Neural cell (in vitro differentiated cells): ENCODE measurements at regions not wholly inside any gene's neighbourhood (a gene's known extent, or its start where the extent isn't known, plus 50 kb on each side); places are given as distances from the start of the nearest gene placed in this dataset.

Experiments used
- H2AFZ ChIP-seq: fragments of 200-600, 300-800 bp; sonication (generic), shearing (Covaris generic); 2 replicates; pipeline ENCODE4 v1.6.0; 2014; ENCODE audit warnings: low read depth, mild to moderate bottlenecking, antibody characterized with exemption, low read length, moderate library complexity
- H3F3A ChIP-seq: fragments of 200-600 bp; shearing (Covaris generic); 2 replicates; pipeline ENCODE4 v1.6.1; 2016; ENCODE audit warnings: mild to moderate bottlenecking, moderate library complexity, mixed read lengths, antibody characterized with exemption, low read length; ENCODE audit not compliant: insufficient read depth, poor library complexity, severe bottlenecking
- H3K27ac ChIP-seq: fragments of 200-600, 300-800 bp; sonication (generic), shearing (Covaris generic); 2 replicates; pipeline ENCODE4 v1.5.1; 2014; ENCODE audit warnings: mild to moderate bottlenecking, low read length, moderate library complexity
- H3K27me3 ChIP-seq: fragments of 300-800, 200-600 bp; sonication (generic), shearing (Covaris generic); 2 replicates; pipeline ENCODE4 v1.6.0; 2014; ENCODE audit warnings: mild to moderate bottlenecking, low read depth, low read length, moderate library complexity; ENCODE audit not compliant: insufficient read depth
- H3K36me3 ChIP-seq: fragments of 300-800, 200-600 bp; sonication (generic), shearing (Covaris generic); 2 replicates; pipeline ENCODE4 v1.5.1; 2014; ENCODE audit warnings: mild to moderate bottlenecking, antibody characterized with exemption, low read length, moderate library complexity; ENCODE audit not compliant: insufficient read depth
- H3K4me2 ChIP-seq: fragments of 300-800, 200-600 bp; sonication (generic), shearing (Covaris generic); 2 replicates; pipeline ENCODE4 v1.6.0; 2014; ENCODE audit warnings: mild to moderate bottlenecking, low read length
- H3K4me3 ChIP-seq: fragments of 300-800, 200-600 bp; sonication (generic), shearing (Covaris generic); 2 replicates; pipeline ENCODE4 v1.5.1; 2014; ENCODE audit warnings: mild to moderate bottlenecking, low read length, moderate library complexity
- H3K79me2 ChIP-seq: fragments of 200-600 bp; shearing (Covaris generic); replicated peaks from 2 replicates; pipeline ENCODE4 v1.6.0; 2014; ENCODE audit warnings: mild to moderate bottlenecking, low read length, moderate library complexity; ENCODE audit not compliant: insufficient read depth
- H3K9ac ChIP-seq: fragments of 300-800, 200-600 bp; sonication (generic), shearing (Covaris generic); 2 replicates; pipeline ENCODE4 v1.6.1; 2016; ENCODE audit warnings: mild to moderate bottlenecking, low read length, mixed read lengths
- H3K9me2 ChIP-seq: fragments of 200-600 bp; shearing (Covaris generic); 2 replicates; pipeline ENCODE4 v1.6.1; 2016; ENCODE audit warnings: mild to moderate bottlenecking, low read length, mixed read lengths; ENCODE audit not compliant: insufficient read depth
- H3K9me3 ChIP-seq: fragments of 200-600, 300-800 bp; sonication (generic), shearing (Covaris generic); 2 replicates; pipeline ENCODE4 v1.6.1; 2016; ENCODE audit warnings: mild to moderate bottlenecking, mixed run types, low read length, moderate library complexity, mixed read lengths
- H4K20me1 ChIP-seq: fragments of 200-600 bp; shearing (Covaris generic); 2 replicates; pipeline ENCODE4 v1.6.1; 2016; ENCODE audit warnings: mild to moderate bottlenecking, mixed run types; ENCODE audit not compliant: insufficient read depth
- CTCF ChIP-seq: fragments of 450-650 bp; IDR thresholded peaks from 2 replicates; pipeline ENCODE4 v1.5.1; 2014; ENCODE audit warnings: antibody characterized with exemption, mild to moderate bottlenecking, moderate library complexity; ENCODE audit not compliant: poor library complexity, severe bottlenecking
- EP300 ChIP-seq: fragments of 450-650 bp; conservative IDR thresholded peaks from 2 replicates; pipeline ENCODE4 v1.6.1; 2014; ENCODE audit warnings: antibody characterized with exemption, mild to moderate bottlenecking, moderate library complexity; ENCODE audit not compliant: poor library complexity, severe bottlenecking
- EZH2 ChIP-seq: fragments of 200-600, 300-800 bp; shearing (Covaris generic), sonication (generic); IDR thresholded peaks from 2 replicates; pipeline ENCODE4 v1.6.1; 2014; ENCODE audit warnings: antibody characterized with exemption, low read length, borderline replicate concordance, mild to moderate bottlenecking; ENCODE audit not compliant: insufficient read depth, poor library complexity, severe bottlenecking
- MXI1 ChIP-seq: fragments of 450-650 bp; conservative IDR thresholded peaks from 2 replicates; pipeline ENCODE4 v1.6.1; 2014; ENCODE audit warnings: antibody characterized with exemption, mild to moderate bottlenecking; ENCODE audit not compliant: poor library complexity, severe bottlenecking
- POLR2AphosphoS5 ChIP-seq: IDR thresholded peaks from 2 replicates; pipeline ENCODE4 v1.6.1; 2012
- RAD21 ChIP-seq: fragments of 450-650 bp; conservative IDR thresholded peaks from 2 replicates; pipeline ENCODE4 v1.6.1; 2014; ENCODE audit warnings: antibody characterized with exemption, mild to moderate bottlenecking, moderate library complexity
- SMC3 ChIP-seq: fragments of 450-650 bp; conservative IDR thresholded peaks from 2 replicates; pipeline ENCODE4 v1.6.1; 2014; ENCODE audit warnings: antibody characterized with exemption, mild to moderate bottlenecking, moderate library complexity; ENCODE audit not compliant: poor library complexity
- TAF1 ChIP-seq: IDR thresholded peaks from 2 replicates; pipeline ENCODE4 v1.6.1; 2012; ENCODE audit warnings: low read depth
- TF ChIP-seq, protein P1 (sequence below): IDR thresholded peaks from 2 replicates; pipeline ENCODE4 v1.6.1; 2012; ENCODE audit warnings: borderline replicate concordance

DNA sequence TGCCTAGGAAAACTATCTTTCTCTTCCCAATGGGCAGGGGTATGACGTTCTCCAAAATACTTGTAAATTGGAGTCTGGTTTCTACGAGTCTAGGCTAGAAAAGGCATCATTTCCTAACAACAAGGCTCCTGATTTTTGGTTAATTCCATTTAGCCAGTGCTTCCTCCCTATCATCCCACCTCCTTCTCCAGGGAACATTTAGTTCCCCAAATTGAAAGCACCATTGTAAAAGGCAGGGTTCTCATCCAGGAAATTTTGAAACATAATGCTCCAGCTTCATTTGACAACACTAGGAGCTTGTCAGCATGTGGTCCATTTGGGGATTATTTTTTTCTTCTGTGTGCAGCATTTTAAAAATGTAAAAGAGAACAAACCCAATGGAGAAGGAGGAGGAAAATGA is 256.5 kb upstream of the GRIA1 start:
- Histone ChIP-seq H3K4me3 (no peak overlapping the region), H3K36me3 (no peaks in the 10 kb centered on the region), H2AFZ (no peak overlapping the region), H4K20me1 (no peaks in the 10 kb centered on the region), H3K9me2 (no peaks in the 10 kb centered on the region), H3K79me2 (no peaks in the 10 kb centered on the region), H3K9me3 (no peaks in the 10 kb centered on the region), H3K4me2 (no peak overlapping the region), H3K27ac (no peak overlapping the region), H3K27me3 (no peaks in the 10 kb centered on the region), H3K9ac (no peak overlapping the region), H3F3A (no peaks in the 10 kb centered on the region)
- TF ChIP-seq, protein P1, sequence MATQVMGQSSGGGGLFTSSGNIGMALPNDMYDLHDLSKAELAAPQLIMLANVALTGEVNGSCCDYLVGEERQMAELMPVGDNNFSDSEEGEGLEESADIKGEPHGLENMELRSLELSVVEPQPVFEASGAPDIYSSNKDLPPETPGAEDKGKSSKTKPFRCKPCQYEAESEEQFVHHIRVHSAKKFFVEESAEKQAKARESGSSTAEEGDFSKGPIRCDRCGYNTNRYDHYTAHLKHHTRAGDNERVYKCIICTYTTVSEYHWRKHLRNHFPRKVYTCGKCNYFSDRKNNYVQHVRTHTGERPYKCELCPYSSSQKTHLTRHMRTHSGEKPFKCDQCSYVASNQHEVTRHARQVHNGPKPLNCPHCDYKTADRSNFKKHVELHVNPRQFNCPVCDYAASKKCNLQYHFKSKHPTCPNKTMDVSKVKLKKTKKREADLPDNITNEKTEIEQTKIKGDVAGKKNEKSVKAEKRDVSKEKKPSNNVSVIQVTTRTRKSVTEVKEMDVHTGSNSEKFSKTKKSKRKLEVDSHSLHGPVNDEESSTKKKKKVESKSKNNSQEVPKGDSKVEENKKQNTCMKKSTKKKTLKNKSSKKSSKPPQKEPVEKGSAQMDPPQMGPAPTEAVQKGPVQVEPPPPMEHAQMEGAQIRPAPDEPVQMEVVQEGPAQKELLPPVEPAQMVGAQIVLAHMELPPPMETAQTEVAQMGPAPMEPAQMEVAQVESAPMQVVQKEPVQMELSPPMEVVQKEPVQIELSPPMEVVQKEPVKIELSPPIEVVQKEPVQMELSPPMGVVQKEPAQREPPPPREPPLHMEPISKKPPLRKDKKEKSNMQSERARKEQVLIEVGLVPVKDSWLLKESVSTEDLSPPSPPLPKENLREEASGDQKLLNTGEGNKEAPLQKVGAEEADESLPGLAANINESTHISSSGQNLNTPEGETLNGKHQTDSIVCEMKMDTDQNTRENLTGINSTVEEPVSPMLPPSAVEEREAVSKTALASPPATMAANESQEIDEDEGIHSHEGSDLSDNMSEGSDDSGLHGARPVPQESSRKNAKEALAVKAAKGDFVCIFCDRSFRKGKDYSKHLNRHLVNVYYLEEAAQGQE: no peak
- no peak for TF ChIP-seq RAD21
- TF ChIP-seq POLR2AphosphoS5: no peak
- no peak for TF ChIP-seq EP300
- no peak for TF ChIP-seq CTCF
- no peak for TF ChIP-seq EZH2
- no peak for TF ChIP-seq MXI1
- no peak for TF ChIP-seq TAF1
- no peak for TF ChIP-seq SMC3

- Histone ChIP-seq H3K27me3 (no peaks in the 10 kb centered on the region), H2AFZ (no peak overlapping the region), H3K9ac (no peak overlapping the region), H3F3A (no peaks in the 10 kb centered on the region), H3K4me3 (no peak overlapping the region), H3K9me3 (no peaks in the 10 kb centered on the region), H3K4me2 (no peak overlapping the region), H3K9me2 (no peaks in the 10 kb centered on the region), H3K27ac (no peak overlapping the region), H3K36me3 (no peaks in the 10 kb centered on the region), H4K20me1 (no peaks in the 10 kb centered on the region), H3K79me2 (no peaks in the 10 kb centered on the region)
- TF ChIP-seq POLR2AphosphoS5 (no peak), CTCF (no peak), MXI1 (no peak), RAD21 (no peak), TAF1 (no peak), EZH2 (no peak), EP300 (no peak), SMC3 (no peak)
- TF ChIP-seq, protein P1: no peak
These were observed 254.2 kb upstream of the GRIA1 start for GRCh38 chr5:153236319-153236718.
